HG03558 (cell line): ENCODE measurements at regions not wholly inside any gene's neighbourhood (a gene's known extent, or its start where the extent isn't known, plus 50 kb on each side); places are given as distances from the start of the nearest gene placed in this dataset.

Experiments used
- ATAC-seq: cut with Tn5 transposase; IDR thresholded peaks from one replicate; pipeline ENCODE4 v1.9.1; 2021; ENCODE audit warnings: moderate number of reproducible peaks; ENCODE audit not compliant: unreplicated experiment; ENCODE audit errors: extremely low read depth

DNA sequence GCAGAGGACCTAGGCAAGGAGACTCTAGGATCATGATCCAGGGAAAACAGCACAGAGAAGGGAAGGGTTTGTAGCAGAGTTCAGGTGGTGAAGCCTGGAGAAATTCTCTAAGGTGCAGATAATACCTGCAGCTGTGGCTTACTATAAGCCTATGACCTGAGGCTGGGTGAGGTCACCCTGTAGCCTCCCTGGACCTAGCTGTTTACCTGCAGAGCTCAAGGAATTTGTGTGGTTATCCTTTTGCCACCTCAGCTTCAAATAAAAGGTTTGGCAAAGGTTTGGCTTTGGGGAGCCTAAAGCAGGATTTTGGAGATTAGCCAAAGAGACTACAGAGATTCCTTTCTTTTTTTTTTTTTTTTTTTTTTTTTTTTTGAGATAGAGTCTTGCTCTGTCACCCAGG is 79.5 kb upstream of the ZNF648 start:
- ATAC-seq, result no peak

DNA sequence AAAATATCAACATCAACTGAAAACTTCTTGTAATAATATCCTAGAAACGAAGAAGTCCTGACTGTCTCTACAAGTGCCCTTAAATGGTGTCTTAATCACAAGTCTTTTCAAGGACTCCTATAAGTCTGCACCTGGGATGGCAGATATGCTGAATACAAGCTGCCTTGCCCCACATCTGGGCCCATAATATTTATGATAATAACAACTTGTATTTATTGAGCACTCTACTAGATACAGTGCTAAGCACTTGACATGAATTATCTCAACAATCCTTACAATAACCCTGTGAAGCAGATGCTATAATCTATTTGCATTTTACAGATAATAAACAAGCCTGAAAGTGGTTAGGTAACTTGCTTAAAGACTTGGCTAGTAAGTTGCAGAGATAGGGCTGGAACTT is 78.0 kb upstream of the ZNF648 start:
- ATAC-seq, result no peak

- no peak for ATAC-seq
Measured at GRCh38 chr1:182137546-182137945, 76.0 kb upstream of the ZNF648 start.

DNA sequence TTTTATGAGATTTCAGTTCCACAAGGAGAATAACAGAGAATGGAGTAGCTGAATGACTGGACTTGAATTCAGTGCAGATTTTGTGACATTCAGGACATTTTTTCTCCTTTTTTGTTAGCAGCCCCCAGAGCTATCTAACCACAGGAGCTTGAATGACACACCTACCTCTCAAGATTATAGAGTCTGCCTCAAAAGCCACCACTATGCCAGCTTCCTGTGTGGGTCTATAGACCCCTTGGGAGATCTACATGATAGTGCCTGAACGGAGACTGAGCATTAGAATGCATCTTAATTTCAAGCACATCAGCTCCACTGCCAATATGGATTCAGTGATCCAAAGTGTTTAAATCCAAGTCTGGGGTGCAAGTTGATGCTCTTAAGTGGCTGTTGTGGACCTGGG is 74.4 kb upstream of the ZNF648 start:
- ATAC-seq, result no peak

GRCh38 chr1:182134257-182134656 is 72.7 kb upstream of the ZNF648 start:
- no peak for ATAC-seq

DNA sequence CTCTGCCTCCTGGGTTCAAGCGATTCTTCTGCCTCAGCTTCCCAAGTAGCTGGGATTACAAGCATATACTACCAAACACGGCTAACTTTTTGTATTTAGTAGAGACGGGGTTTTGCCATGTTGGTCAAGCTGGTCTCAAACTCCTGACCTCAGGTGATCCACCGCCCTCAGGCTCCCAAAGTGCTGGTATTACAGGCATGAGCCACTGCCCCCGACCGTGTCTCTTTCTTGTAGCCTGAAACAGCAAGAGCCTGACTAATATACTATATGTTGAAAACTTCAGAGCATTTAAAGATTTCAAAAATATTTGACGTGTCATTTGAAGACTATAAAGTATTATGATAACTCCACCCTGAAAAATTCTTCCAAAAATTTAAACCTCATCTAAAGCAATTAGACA is 71.7 kb upstream of the ZNF648 start:
- no peak for ATAC-seq

GRCh38 chr1:182129398-182129797 is 67.9 kb upstream of the ZNF648 start:
- ATAC-seq, result no peak

DNA sequence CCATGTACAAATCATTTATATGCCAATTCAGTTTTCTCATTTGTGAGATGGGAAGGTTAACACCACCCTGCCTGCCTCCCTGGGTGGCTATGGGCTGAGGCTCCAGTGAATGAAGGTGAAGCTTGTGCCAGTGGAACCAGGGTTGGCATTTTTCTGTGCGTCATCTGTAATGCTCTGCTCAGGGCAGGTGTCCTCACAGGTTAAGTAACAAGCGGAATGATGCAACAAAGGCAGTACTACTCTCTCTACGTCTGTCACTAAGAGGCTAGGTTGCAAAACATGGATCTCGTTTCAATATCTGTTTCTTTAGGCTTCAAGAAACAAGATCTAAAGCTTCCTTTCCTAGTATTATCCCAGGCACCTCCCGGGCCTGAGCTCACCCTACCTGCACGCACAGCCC is 67.0 kb upstream of the ZNF648 start:
- ATAC-seq, result no peak

DNA sequence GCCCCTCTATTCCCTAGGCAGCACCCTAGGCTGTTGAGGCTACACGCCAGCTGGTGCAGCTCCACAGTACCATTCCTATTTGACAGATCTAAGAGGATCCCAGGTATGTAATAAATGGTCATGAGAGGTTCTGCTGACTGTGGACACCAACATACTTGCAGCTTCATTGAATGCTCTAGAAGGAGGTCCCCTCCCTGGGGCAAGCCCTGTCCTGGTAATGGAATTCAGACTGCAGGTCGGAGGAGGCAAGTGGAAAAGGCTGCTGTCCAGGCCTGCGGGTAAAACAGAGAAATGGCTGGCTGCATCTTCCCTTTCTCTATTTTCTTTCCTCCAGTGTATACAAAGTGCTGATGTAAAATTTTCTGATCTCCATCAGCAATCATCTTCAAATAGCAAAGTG is 66.1 kb upstream of the ZNF648 start:
- no peak for ATAC-seq

DNA sequence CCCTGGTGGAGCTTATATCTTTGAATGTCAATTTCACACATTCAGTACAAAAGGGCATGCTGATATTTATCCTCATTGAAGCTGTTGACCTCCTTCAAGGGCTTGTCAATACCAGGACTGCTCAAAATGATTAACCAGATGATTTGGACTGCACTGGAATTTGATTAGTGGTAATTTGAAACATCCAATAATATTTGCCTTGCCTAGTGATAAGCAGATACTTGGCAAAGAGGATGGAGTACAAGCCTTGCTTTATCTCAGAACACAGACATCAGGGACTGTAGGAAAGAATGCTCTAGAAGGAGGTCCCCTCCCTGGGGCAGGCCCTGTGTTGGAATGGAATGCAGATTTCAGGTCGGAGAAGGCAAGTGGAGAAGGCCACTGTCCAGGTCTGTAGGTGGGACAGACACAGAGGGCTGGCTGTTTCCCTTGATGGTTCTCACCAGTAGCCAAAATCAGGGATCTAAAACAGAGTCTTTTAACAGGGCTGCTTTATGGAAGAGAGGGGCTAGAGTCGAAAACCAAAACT is 64.8 kb upstream of the ZNF648 start:
- no peak for ATAC-seq

GRCh38 chr1:182122913-182123260 is 61.4 kb upstream of the ZNF648 start:
- no peak for ATAC-seq

DNA sequence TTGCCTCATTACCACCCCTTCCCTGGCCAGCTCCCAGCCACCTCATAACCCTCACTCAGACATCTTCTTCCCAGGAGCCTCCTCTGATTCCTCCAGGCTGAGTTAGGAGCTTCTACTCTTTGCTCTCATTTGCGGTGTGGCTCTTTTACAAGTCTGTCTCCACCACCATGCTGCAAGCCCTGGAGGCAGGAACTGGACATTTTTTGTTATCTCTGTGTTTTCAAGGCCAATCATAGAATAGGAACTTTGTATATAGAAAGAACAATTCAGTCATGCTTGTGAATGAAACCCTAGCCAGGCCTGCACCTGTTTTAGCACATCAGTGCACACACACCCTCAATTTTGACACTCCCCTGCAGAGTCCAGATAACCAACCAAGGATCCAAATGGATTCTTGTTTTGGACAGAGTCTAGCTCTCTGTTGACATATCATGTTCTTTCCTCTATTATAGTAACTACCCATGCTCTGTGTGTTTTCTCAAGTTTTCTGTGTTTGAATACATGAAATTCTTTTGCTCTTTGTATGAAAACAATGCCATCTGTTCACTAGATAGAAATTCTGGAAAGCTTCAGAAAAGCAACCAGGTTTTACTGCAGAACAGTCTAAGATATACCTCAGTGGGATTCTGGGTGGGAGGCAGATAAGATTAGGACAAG is 60.9 kb upstream of the ZNF648 start:
- ATAC-seq, result no peak

GRCh38 chr1:182121787-182122186 is 60.3 kb upstream of the ZNF648 start:
- no peak for ATAC-seq

DNA sequence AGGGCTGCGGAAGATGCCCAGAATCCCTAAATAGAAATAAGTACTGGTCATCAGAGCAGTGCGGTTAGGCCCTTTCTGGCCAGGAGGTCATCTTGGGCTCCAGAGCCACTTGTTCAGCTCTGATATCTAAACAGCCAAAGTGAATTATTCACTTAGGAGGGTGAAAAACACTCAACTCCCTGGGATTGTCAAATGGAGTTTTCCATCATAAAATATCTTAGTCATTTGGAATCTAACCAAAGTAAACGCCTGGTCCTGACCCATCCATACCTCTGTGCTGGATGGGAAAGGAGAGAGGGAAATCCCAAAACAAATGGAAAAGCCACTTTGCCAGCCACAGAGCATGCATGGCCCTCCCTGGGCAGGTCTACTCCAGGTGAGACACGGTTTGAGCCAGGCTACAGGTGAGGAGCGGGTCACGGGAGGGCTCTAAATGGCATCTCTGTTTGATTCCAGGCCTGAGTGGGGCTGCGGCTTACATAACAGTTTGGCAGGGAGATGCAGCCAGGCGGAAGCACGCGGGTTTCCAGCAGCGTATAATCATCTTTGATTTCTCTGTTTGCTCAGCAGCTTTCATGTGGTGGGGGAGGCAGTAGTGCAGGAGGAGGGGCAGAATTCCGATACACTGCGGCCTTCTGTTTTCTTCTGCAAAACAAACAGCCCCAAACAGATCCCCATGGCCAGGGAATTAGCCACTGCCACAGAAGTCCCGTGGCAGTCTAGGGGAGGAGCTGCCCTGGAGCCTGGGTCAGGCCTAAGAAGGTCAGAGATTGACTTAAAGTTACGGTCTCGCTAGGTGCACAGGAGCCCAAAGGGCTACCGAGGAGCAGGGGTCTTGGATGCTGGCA is 59.1 kb upstream of the ZNF648 start:
- no peak for ATAC-seq

DNA sequence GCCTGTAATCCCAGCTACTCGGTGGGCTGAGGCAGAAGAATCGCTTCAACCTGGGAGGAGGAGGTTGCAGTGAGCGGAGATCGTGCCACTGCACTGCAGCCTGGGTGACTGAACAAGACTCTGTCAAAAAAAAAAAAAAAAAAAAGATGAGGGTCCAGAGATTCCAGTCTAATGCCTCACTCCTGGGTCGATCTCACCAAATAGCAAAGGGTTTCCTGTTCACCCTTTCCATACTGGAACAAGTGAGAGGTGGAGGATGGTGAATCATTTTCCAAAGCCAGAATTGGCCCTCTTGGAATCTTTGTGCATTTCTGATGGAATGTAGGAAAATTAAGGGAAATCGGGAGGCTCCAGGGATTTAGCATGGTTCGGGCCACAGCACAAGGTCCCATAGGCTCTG is 58.1 kb upstream of the ZNF648 start:
- ATAC-seq, result no peak

DNA sequence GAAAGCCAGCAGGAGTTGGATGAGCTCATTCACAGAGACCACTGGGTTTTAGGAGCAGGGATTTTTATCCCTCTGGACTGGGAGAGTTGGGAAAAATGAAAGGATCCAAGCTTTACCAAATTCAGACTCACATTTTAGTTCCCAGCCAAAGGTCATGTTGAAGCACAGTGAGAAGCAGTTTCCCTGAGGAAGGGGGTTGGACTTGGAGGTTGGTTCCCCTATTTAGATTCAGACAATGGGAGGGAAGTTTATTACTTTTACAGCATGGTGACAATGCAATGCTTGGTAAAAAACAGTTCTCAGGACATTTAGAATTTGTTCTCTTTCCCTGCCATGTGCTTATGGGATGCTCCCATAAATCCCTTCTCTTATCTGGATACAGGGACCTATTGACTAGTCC is 57.3 kb upstream of the ZNF648 start:
- ATAC-seq, result no peak

- ATAC-seq, result no peak
Measured at GRCh38 chr1:182114627-182115023, 53.1 kb upstream of the ZNF648 start.

DNA sequence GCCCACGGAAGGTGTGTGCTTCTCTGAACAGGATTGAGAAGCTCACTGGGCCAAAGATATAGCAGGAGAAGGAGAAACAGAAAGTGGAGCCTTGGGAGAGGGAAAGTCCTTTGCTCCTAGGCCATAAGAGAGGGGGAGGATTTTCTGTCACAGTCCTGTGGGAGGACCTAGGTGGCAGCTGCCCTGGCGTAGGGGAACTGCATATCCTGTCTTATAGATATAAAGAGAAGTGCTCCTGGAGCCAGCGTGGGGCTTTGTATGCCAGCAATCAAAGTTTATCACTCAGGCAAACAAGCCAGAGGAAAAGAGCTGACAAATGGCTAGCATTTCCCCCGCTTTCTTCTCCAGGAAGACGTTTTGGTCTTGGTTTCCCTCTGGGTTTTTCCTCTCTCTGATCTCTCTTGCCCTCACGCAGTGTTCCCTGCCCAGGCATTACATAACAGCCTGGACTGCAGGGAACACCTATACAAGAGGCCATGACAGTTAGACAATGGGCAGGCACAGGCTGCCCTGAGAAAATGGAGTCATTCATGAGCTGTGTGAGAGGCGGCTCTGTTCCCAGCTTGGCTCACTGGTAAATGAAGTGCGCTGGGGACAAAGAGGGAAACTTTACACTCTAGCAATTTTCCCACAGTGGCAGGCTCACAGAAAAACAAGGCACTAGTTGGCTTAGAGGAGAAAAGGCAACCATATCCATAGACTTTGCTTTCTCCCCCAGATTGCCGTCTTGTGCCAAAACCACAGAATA is 52.5 kb upstream of the ZNF648 start:
- no peak for ATAC-seq

- no peak for ATAC-seq
Measured at GRCh38 chr1:182111496-182111895, 50.0 kb upstream of the ZNF648 start.
